ENCODE measurements at regions not wholly inside any gene's neighbourhood (a gene's known extent, or its start where the extent isn't known, plus 50 kb on each side); places are given as distances from the start of the nearest gene placed in this dataset.

DNA sequence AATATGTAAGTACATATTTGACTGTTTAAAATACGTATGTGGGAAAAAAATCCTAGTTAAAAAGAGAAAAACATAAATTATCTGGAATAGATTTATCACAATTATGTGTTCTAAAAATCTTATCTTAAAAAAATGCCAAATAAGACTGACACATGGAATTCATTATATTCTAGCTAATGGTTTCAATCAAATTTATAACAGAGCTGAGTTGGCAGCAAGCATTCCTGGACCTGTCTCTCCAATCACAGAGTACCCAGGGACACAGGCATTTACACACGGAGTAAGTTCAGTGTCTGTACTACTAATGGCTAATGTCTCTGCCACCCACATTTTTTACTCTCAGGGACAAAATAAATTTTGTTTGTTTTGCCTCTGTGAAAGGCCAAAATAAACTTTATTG, 122.3 kb downstream of the RPS12 start:
- no peak for DNase-seq

DNA sequence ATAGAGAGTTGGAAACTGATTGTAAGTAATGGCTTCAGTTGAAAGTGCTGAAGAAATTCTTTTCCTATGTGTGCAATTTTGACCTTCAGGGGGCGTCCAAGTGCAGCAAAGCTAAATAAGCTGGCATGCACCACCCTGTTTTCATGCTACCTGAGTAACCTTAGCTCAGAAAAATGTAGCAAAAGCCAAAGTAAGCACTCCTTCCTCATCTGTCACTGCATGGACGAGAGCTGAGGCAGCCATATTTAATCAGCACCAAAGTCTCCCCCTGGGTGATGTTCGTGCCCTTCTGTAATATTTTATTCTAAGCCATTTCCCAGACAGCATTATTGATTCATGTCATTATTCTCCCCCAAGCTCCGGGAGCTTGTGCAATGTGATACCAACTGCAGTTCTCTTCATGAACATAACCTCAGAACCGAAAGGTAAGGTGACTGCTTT, 123.1 kb downstream of the RPS12 start:
- DNase-seq: peak in 8 of 56 donors; percentile 0 to 23 (median 12)

DNA sequence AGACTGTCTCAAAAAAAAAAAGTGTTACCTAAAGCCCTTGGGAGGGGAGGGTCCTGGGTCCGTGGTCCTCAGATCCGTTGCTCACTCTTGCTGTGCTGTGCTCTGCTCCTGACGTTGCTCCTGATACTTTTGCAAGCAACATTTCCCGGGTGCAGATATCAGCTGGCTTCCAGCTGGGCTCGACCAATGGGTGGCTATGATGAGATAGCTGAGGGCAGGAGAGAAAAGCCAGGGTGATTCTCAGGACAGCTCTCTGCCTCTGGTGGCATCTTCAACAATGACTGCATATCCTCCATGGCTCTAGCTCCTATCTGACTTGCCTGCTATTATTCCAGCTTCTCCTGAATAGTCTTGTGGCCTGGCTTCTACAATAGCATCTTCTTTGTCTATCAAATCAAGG, 134.5 kb downstream of the RPS12 start:
- no peak for DNase-seq

DNA sequence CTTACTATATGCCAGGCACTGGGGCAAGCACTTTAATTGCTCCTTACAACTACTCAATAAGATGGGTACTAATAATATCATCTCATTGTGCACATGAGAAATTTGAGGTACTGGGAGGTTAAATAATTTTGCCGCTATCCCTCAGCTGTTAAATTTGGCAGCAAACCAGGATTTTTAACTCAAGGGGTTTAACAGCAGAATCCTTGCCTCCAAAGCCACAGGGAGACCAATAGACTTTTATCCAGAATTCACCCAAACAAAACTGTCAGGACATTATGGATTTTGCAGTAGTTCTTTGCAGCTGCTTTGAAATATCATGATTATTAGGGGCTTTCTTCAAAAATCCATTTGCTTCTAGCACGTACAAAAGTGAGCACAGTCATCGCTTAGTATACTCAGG, 136.2 kb downstream of the RPS12 start:
- no peak for DNase-seq

DNA sequence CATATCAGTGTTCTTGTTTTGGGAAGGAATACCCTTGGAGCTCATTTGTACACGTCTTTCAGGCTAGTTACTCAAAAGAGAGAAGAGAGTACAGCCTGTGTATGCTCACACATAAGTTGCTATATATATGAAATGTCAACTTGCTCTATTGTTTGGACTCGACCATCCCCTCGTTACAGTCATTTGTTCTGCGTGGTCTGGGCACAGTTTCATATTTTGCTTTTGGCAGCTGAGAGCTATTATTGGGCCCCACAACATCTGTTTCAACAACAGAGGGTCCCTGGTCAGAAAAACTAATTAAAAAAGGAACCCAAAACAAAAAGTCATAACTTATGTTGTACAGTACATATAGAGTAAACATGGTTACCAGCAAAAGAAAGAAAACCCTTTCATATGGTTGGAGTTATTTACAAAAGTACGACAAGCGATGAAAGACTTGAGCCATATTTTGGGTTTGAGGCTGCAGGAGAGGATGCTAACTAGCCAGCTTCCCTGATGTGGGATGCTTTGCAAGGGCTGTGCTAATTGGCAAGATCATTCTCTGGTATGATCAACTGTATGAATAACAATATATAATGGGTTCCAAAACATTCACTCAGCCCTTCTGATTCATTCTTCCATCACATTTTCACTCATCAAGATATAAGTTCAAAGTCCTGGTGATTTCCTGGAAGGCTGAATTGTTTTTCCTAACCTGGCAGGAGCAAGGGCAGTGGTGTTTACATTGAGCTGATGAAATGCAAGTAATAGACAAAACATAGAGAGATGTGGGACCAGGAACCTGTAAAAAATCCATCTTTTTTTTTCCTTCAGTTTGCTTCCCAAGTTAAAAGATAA, 137.9 kb downstream of the RPS12 start:
- DNase-seq: no peak

DNA sequence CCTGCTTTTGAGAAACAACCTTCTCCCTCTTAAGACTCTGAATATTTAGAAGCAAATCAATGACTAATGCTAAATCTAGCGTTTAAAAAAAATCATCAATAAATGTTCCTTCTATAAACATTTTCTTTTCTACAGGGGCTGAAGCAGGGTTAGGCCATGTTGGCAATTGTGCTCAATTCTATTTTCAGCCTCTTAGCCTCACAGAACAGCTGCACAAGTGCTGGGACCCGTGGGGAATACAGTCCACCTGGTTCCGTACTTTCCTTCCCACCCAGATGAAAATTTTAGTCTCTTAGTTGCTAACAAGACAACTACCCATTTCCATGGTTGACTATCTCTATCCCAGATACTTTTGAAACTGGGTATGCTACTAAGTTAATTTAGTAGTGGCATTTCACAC, 138.6 kb downstream of the RPS12 start:
- no peak for DNase-seq

DNA sequence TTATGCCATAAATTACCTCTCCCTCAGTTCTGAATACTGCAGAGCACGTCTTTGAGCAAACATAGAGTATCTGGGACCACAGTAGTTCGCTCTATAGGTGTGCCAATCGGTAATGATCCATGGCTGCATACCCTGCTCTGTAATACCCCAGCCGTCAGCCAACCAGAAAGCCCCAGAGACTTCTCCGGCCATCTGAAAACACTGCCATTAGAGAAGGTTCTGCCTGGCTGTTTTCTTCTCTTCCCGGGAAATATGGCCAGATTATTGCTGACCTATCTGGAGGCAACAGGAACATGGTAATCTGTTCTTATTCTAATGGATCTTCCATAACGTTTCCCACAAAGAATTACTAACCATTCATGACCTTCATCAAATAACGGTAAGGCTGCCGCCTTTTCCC, 139.9 kb downstream of the RPS12 start:
- no peak for DNase-seq

DNA sequence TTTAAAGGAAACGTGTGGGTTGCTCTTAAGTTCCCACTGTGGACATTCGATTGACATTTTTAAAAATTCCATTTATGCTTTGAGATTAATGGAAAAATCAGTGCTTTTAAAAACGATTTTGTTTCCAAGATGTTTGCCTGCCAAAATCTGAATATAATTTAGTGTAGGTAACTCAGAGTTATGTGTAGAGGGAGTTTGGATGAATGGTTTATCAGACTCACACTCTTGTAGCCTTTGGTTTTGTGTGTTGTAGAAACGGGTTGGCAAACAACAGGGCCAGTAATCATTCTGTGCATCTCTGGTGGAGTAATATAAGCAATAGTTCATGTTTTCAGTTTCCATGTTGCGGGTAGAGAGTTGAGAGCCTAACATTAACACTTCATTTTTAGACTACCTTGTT, 140.6 kb downstream of the RPS12 start:
- DNase-seq: no peak

DNA sequence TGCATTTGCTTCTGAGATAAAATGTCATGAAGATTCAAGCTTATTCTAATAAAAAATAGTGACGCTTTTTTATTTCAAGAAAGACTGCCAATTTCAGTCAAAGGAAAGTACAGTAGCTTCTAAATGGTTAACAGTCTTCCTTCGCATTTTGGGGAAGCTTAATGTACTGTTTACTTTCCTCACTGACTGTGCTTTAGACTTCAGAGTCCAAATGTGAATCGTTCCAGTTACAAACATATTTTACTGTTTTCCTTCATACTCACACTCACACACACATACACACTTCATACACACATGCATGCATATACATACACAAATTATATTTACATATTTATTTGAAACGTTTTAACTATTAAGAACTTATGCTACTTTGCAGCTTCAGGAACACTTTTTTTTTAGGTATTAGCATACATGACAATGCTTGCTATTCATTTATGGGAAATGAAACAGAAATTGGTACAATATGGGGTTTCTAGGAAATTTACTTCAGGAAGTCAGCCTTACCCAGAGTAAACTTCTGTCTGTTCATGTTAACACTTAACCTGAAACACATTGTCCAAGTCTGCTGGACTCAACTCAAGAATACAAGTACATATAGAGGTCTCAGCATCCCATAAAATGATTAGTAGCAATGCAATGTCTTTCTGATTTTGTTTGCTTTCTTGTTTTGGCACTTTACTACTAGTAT, 145.4 kb downstream of the RPS12 start:
- no peak for DNase-seq

DNA sequence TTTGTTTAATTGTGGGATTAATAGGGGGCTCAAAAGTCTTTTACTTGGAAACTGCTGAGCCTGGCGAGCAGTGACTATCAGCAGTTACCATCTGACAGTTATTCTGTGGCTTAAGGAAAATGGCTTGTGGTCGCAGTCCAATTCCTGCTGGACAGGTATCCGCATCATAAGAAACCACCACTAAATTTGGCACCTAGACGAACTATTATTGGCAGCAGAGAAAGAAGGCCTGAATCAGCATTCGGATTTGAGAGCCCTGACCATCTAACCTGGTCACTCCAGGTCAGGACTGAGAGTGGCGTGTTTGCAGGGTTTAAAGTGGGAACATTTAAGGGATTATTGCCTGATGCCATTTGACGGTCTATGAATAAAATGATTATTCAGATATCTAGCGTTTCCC, 146.4 kb downstream of the RPS12 start:
- no peak for DNase-seq

DNA sequence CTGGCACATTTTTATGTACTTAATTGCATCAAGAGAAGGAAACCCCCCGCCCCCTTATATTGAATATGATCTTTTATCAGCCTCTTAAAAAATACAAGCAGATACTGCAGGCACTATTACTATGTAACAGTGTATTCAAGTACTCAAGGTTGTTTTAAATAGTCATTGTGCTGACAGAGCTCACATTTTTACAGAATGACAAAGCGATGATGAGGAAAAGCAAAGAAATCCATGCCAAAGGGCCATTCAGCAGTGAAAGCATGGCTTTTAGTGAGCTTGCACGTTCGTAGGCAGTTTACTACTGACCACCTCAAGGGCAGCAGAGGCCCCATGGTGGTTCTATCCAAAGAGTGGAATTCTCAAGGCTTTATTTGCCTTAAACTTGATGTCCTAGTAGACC, 146.8 kb downstream of the RPS12 start:
- DNase-seq: no peak

DNA sequence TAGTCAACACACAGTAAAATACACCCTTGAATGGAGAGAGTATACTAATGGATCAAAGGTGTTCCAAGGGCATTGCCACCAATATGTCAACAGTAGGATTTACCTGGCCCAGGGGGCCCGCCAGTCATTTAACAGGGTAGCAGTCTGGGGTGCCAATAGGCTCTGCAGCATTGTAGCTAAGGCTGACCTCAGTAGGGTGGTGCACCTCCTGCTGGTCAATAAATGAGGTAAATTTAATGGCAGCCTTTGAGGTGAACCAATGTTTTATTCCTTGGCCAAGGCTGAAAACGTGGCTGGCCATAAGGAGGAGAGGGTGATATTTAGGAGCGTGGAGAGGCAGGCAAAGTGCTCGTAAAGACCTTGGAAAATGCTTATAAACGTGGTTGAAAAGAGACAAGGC, 147.2 kb downstream of the RPS12 start:
- no peak for DNase-seq

DNA sequence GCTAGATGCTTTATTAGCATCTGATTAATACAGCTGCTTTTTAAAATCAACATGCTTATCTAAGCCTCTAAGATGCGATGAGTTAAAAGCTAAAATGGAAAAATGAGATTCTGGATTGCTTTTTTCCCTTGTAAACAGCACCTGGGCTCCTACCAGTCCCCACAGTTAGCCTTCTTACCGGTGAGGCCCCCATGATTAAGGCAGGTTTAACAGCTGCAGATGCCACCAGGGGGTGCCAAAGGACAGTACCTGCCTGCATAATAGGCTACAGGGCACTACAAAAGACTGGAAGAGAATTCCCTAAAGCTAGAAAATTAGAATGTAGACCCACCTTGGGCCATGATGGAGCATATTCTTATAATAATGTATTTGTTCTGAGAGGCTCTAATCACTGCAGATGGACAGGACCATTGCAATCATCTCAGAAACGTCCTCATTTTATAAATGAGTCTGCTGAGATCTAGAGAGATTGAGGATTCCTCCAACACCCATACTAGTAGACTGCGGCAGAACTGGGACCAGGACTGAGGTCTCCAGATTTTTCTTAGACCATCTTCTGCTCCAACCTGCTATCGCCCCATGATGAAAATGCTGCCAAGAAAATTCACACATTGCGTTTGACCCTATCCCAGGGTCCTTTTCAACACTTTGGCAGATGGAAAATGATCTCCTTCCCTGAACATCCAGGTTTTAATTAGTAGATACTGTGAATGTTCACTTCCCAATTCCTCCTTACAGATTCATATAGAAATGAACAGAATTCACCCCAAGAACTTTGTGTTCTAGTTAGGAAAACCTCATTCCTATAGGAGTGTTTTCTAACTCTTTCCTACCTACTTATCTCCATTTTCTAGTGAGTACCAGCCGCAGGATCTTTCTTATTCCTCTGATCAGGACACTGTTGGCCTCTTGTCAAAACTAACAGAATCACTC, 148.8 kb downstream of the RPS12 start:
- DNase-seq: peak in 25 of 56 donors; percentile 0 to 63 (median 12)

DNA sequence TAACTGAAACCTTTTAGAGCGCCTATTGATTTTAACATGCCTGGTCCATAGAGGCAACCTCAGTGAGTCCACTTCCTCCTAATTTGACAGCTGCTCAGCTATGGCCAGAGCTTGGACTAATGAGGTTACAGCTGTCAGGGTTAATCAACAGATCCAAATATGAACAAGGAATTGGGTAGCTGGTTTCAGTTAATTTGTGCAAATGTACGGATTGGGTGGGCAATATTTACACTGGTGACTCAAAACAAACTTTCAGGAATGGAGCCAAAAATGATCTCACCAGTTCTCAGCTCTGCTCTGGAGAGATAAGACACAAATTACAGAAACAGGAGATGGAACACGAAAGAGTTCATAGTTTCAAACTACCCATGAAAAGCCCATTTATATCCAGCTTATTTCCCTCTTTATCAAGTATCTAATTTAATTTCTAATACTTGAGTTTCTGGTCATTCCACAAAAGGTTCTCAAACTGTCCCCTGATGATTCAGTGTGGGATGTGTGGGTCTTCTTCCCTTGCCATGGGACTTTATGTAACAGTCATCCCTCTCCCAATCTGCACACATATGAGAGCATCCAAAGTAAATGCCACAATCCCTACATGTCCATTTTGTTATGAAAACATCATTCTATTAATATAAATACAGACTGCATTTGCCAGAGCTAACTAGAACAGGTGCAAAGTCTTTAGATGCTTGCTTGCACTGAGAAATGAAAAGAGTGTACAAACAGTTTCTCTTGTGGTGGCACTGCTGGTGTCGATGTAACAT, 149.9 kb downstream of the RPS12 start:
- DNase-seq: no peak

DNA sequence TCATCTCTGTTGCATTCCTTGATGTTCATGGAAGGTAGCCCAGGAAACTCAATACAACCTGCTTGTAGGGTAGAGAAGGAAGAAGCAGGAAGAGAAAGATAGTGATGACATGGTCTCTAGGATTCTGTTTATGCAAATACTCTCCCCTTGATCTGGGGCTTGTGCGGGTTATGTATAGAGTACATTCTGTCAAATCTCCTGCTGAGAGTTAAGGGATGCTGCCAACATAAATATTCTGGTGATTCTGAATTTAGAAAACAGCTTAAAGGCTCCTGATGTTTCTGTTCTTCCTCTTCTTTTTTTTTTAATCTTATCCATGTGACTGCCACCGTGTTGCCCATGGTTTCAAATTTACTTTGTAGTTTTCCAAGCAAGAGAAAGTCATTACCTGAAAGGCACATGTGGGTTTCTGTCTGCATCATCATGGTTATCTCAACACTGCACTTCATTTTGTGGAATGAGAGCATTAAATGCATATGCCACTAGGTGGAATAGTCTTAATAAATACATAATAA, 150.6 kb downstream of the RPS12 start:
- DNase-seq: no peak

DNA sequence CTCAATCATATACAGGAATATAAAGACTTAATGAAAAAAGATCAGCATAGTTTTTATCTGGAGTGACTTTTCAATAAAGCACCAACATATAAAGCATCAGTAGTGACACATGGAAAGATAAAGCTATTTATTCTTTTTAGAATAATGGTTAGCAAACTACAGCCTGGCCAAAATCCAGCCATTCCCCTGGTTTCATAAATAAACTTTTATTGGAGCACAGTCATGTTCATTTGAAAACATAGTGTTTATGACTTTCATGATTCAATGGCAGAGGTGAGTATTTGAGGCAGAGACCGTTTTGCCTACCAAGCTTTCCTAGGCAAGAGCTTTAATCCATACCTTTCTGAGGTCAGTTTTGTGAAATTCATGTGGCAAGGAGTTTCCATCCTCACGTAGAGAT, 153.5 kb downstream of the RPS12 start:
- DNase-seq: no peak

DNA sequence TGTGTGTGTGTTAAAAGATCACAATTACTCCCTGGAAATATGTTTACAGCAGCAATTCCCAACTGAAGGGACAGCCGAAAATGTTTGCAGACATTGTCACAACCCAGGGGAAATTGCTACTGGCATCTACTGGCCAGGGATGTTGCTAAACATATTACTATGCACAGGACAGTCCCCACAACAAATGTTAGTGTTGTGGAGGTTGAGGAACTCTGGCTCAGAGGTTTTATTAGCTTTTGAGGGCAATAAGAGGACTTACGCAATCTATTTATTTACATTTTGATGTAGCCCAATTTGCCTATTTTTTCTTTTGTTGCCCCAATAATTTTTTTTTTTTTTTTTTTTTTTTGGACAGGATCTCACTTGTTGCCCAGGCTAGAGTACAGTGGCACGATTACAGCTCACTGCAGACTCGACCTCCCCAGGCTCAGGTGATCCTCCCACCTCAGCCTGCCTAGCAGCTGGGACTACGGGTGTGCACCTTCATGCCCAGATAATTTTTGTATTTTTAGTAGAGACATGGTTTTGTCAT, 154.1 kb downstream of the RPS12 start:
- DNase-seq: no peak

DNA sequence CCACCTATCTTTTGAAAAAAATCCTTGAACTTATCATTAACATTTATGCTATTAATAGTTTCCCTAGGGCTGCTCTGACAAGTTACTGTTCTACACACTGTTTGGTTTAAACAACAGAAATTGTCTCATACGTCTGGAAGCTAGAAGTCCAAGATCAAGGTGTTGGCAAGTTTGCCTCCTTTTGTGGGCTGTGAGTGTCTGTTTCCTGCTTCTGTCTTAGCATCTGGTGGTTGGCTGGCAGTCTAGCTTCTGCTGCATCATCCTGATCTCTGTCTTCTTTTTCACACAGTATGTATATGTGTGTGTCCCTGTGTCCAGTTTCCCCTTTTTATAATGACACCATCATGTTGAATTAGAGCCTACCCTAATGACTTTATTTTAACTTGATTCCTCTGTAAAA, 154.8 kb downstream of the RPS12 start:
- no peak for DNase-seq

DNA sequence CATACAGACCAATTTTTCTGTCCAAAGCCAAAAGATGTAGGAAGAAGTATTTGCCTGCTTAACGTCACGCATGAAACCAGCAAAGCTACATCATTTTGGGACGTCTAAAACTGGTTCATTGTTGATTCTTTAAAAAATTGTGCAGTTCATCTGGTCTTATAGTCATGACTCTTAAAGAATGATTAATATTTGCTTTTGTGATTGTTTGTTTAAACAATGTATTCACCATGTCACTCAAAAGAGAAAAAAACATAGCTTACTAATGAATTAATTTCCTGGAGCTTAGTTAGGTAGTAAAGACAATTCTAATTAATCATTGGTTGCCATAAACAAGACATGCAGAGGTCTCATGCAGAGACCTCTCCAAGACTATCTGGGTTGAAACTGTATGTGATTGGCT, 157.3 kb downstream of the RPS12 start:
- DNase-seq: no peak

DNA sequence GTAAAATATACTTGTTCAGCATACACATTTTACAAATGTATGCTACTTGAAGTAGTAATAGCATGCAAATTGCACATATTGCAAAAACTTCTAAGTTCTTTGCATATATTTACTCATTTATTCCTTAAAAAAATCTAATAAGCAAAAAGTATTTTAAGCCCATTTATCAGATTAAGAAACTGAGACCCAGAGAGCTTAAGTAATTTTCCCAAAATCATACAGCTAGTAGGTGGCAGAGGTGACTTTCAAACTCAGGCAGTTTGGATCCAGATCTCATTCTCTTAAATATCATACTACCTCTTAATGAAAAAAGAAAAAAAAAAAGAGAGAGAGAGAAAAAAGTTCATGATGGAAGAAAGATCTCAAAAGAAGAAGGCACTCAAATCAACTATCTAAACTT, 157.9 kb downstream of the RPS12 start:
- no peak for DNase-seq

DNA sequence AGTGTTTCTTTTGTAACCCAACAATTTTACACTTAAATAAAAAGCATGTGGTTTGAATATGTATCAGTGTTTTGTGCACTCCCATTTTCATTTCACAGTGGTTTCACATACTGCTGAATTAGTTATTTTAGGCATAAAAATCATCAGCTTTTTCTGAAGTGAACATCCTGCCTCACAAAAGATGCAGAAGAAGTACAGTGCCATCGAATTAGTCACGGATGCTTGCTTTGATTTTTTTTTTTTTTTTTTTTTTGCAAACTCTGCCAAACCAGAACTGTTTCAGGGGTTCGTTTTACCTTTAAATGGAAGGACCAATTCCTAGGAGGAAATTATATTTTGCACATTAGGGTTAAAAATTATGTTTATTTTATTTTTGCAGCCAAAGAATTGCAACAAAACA, 158.6 kb downstream of the RPS12 start:
- DNase-seq: no peak

Data from amygdala (tissue), 56 donors.